ENCODE measurements at regions not wholly inside any gene's neighbourhood (a gene's known extent, or its start where the extent isn't known, plus 50 kb on each side); places are given as distances from the start of the nearest gene placed in this dataset.

DNA sequence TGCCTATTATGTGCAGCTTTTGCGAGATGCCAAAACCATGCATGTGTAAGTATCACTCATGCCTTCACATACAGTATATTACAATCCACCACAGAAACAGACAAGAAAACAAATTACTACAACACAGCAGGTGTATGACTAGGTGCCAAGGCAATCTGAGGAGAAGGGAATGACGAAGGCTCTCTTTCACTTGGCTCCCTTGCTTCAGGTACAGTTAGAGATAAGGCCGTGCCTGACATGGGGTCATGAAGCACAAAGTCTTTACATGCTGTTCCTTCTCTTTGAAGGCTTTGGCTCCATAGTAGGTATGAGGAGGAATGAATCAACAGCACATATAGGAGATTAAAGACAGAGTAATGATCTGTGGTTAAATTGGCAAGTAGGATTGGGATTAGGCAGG lies 65.2 kb upstream of the FSHB start:
- no peak for TF ChIP-seq CTCF (IDR thresholded peaks at IDR 0.05 in 4 of 5, conservative IDR thresholded peaks at IDR 0.05 in 1 of 5)
- TF ChIP-seq POLR2A (IDR thresholded peaks at IDR 0.05): no peak

All from gastrocnemius medialis (tissue), 4 donors.